PC-9 (cell line): ENCODE measurements at regions not wholly inside any gene's neighbourhood (a gene's known extent, or its start where the extent isn't known, plus 50 kb on each side); places are given as distances from the start of the nearest gene placed in this dataset.

Source experiments
- CTCF ChIP-seq: fragments of 200-600 bp; sonication (generic); conservative IDR thresholded peaks from 2 replicates; pipeline ENCODE4 v1.6.1; 2017; ENCODE audit warnings: mixed run types, antibody characterized with exemption, mild to moderate bottlenecking, moderate library complexity
- EZH2 ChIP-seq: fragments of 200-600 bp; sonication (generic); IDR thresholded peaks from 2 replicates; pipeline ENCODE4 v1.8.0; 2017; ENCODE audit warnings: antibody characterized with exemption, low read depth

GRCh38 chr17:13690806-13691205 lies 89.1 kb upstream of the HS3ST3A1 start:
- no peak for TF ChIP-seq CTCF
- no peak for TF ChIP-seq EZH2
